Ammon's horn (tissue), 1 donor: ENCODE measurements at regions not wholly inside any gene's neighbourhood (a gene's known extent, or its start where the extent isn't known, plus 50 kb on each side); places are given as distances from the start of the nearest gene placed in this dataset.
"Not testable (repeated sequence)": the region's sequence is repeated elsewhere in the genome, so short reads cannot be mapped to it uniquely, and the experiment has no call there.

Experiments
- DNase-seq: peaks from one replicate; pipeline ENCODE4 v3.0.0-alpha.2; 2016; ENCODE audit warnings: low spot score

DNA sequence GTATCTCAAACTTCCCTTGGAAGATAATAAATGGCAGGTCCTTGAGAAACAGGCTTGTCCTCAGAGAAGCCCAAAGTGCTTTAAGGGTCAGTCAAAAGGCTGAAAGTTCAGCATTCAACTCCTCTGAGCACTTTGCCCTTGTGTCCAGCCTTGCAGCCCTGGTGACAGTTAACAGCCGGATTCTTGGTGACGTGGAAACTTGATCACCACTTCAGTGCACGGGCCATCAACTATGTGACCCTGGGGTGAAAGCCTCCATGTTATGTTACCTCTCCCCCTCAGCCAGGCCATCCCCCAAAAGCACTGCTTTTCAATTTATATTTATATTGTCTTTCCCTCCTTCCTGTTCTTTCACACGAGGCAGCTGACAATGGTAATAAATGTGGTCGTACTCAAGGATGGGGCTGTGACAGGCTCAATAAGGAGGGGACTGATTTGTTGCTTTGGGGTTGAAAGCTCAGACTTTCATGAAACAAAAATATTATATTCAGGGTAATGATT is 164.0 kb upstream of the NRP1 start:
- DNase-seq = no peak

DNA sequence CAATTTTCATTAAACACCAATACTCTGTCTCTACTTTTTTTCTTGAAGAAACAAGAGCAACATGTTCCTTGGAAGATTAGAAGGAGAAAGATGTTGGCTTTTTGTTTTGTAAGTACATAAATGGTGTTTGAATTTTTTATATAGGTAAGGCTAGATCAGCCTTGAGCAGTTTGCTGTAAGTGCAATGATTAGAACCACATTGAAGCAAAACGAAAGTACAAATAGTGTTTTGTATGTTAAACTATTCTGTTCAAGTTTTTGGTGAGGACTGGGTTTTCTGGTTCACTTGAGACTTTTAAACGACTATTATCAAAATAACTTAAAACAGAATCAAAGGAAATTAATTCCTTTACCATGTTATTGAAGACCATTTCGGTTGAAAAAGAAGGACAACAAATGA is 162.9 kb upstream of the NRP1 start:
- no peak for DNase-seq

DNA sequence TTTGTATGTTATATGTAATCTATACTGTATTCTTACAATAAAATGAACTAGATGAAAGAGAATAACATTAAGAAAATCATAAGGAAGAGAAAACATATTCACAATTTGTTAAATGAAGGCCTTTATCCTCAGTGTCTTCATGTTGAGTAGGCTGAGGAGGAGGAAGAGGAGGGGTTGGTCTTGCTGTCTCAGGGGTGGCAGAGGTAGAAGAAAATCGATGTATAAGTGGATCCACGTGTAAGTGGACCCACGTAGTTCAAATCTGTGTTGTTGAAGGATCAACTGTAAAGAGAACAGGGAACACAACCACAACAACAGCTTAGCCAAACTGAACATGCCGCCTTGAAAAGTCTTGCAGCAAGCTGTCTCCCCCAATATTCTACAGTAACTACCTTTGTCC is 161.6 kb upstream of the NRP1 start:
- no peak for DNase-seq

DNA sequence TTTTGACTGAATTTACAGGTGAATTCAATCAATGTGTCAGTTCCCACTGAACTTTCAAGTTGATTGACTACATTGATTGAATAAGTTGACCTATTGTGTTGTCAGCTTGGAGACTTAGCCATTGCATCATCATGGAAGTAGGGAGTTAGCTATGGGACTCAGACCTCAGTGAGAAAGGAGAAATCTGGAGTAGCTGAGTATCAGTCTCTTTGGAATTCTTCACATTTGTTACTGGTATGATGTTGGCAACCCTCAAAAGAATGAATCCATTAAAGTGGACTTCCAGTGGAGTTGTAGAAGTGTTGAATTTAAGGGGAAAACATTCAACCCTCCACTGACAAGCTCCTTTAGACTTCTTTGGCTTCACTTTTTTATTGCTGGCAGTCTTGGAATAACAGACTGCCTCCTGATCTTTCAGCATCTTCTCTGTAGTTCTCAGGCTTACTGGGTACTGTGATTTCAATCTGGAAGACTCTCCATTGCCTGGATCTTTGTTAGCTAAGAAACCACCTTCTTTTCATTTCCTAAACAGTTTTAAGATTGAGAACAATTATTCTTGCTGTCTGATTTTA is 160.3 kb upstream of the NRP1 start:
- no peak for DNase-seq

DNA sequence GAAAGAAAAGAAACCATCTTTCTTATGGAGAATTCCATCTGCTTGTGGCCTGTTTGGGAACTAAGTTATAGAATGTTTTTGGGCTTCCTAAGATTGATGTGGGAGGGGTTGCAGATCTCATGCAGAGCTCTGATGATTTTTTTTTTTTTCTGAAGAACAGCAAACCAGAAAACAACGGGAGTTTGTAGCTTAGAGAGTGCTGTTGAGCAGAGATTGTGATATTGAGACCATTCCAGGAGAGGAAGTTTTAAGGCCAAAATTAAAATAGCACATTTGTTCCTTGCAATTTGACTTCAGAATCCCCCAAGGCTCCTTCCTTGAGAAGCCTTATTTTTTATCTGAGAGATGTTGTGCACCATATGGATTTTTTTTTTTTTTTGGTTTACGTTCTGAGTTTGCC is 159.5 kb upstream of the NRP1 start:
- DNase-seq = no peak

DNA sequence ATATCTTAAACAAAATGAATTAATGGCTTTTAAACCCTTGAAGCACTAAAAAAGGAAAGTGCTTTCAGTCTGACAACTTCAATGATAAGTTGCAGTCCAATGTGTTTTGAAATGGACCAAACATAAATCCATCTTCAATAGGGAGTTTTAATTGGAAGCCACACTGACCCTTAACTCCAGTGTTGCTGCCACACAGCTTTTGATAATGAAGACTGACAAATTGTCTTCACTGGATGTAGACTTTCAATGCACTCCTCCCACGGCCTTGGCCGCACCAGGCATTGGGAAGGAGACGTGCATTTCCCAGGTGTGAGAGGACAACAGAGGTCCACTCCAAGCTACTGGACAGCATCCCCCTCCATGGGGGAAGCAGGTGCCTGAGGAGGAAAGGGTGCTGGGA is 159.0 kb upstream of the NRP1 start:
- no peak for DNase-seq

DNA sequence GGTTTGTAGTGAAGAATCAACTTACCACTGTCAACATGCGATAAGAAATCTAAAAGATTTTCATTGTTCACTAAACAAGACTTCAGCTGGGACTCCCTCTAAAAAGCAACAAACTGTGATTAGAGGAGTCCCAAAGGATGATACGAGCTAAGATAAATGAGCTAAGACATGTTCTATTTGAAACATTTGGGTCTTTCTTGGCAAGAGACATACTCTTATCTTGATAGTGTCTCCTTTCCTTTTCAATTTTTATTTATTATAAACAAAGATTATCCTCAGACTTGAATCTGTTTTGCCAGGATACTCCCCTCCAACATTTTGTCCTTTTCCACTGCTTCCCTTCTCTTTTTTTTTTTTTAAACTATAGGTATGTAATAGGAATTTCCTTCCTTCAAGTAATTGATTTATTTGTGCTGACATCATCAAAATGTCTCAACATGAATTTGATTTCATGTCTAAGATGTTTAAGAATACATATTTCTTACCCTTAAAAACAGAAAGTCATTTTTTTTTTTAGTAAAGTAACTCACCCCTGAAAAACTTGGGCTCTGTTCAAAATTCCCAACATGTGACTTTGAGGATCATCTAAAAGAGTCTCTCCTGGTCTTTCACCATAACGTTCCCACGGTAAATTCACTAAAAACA is 158.4 kb upstream of the NRP1 start:
- no peak for DNase-seq

DNA sequence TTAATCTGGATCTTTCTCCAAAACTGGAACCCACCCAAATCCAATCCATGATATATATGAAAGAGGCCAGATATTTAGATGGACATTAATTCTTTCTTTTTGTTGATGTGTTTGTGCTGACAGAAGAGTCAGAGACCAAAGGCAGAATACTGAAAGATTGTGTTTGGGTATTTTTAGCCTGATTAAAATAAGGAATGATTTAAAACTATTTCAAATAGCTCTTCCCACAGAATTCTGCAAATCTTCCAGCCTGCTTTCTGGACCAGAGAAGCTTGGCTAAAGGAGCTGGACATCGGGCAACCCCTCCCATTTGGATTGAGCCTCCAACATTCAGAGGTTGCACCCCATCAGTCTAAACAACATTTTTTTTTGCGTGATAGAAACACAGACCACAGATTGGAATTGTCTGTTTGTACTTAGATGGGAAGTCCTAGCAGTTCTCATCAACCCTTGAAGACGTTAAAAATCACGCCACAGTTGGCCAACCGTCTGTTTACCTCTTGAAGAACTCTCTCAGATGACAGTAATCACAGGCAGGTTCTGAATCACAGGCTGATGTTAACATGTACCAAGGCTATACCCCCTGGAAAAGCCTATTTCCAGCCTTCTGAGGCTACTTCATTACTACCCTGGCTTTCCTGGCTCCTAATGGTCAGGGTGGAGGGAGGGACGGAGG is 155.2 kb upstream of the NRP1 start:
- no peak for DNase-seq

DNA sequence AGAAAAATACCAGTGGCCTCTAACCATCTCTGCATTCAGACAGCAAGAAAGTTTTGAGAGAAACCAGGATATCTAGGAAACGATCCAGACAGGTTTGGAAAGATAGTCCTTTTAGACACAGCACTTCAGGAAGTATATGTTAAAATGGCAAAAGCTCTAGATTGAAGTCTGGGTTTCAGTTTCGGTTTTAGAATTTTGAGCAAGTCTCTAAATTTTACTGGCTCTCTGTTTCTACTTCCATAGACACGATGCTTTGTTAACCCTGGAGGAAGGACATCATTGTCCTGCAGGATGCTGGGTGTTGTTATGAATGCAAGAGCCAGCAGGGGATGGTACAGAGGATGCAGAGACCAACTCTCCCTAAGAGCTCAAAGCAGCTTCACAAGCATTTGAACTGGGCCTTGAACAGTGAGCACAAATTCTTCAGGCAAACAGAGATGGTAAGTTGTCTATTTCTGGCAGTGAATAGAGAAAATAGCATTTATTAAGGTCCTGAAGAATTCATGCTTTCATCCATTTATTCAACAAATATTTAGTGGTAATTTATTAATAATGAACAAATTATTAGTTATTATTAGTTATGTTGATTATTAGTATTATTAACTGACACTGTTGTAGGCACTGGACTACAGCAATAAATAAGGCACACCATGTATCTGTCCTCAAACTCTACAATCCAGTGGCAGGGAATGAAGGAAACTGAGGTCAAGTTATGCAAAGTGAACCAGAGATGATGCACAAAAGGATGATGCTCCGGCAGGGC is 152.7 kb upstream of the NRP1 start:
- DNase-seq = no peak

DNA sequence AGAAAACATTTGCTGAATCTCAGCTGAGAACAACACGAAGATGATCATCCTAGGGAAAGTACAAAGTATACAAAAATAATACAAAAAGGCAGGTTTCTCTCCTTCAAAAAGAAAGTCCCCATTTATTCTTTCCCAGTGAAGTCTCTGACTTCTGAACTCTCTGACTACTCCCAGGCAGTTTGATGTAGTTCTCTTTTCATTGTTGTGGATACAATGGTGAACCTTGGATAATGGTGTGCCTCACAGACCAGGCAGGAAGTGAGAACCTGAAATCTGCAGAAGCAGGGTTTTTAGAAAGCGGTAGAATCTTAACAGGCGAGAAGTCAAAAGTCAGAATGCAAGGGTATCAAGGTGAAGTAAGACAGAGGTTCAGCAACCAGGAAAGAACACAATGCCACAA is 150.8 kb upstream of the NRP1 start:
- no peak for DNase-seq

DNA sequence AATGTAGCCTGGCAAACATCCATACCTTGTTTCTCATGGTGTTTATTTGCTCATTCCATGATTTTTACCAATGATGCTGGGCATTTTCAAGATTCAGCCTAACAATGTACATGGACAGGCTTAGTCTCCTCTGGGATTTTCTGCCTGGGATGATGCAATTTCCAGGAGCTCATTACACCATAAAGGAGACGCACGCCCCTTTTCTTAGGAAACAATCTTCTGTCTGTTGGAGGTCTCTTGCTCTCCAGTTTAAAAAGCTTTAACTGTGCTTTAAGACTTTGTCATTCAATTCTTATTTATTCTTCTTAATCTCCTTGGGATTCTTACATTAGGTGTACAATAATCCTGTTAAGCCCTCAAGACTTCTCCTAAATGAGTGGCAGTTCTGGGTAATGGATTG is 150.3 kb upstream of the NRP1 start:
- no peak for DNase-seq

DNA sequence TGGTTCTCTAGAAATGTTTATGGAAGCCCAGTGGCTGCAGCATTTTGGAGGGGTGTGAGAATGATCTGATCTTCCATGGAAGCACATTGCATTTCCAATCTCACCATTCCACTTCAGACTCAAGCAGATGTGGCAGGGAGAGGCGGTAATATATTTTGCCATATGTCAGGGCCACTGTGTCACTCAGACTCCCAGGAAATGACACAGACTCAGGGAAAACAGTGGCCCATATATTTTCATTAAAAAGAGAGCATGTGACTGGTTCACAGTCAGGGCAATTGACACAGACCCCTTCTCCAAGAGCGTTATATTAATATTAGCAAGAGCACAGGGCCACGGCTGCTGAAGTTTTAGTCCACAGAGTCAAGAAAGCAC is 149.3 kb upstream of the NRP1 start:
- no peak for DNase-seq

DNA sequence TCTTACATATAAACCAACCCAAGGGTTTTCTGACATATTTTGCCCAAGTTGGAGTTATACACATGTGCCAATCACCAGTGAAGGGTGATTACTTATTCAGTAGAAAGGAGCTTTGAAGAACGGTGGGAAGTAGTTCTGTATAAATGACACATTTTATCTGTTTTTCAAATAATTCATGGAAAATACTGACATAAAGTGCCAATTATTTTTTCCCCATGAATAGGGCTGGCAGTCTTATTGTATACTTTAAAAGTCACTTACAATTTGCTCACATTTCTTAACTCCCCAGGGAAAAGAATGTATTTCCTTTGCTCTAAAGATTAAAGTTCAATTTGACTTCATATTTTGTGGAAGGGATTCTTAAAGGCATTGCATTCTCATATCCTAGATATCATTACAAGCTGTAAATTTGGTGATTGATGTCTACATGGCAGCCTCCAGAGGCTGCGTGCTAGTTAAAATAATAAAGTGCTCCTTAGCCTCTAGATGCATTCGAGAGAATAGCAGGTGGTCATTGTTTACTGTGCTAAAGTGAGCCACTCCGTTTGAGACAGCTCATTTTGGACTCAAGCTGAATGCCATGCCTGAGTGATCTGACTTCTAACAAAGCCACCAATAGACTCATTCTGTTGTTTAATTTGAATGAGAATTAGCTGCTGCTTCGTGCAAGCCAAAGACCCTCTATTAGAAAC is 148.8 kb upstream of the NRP1 start:
- DNase-seq = no peak

DNA sequence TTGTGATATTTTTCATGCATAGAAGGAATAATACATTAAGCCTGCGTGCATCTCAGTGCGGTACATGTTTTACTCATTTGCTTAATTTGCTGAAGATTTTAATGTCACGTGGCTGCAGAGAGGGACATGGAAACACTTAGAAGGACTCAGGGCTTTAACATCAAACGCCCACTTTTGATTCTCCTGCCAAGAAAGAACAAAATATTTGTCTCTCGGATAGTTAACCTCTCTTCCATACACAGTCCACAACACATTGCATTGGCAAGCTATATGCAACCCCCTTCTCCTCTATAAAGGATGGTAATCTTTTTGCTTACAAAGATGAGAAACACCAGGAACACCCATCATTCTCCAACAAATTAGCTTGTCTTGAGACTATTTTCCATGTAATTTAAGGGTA is 148.0 kb upstream of the NRP1 start:
- DNase-seq = no peak

DNA sequence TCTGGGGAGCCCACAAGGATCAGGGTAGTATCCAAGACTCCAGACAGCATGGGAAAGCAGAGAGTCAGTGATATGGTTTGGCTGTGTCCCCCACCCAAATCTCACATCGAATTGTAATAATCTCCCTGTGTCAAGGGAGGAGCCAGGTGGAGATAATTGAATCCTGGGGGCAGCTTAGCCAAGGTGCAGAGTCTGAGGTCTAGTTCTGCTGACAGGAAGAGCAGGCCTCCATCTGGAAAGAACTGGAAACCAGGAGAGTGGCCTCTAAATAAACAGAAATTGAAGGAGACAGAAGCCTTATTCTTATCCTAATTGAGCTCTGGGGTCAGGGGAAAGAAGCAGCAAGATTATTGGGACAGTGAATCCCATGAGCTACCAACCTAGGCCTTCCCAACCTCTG is 146.7 kb upstream of the NRP1 start:
- DNase-seq = no peak

DNA sequence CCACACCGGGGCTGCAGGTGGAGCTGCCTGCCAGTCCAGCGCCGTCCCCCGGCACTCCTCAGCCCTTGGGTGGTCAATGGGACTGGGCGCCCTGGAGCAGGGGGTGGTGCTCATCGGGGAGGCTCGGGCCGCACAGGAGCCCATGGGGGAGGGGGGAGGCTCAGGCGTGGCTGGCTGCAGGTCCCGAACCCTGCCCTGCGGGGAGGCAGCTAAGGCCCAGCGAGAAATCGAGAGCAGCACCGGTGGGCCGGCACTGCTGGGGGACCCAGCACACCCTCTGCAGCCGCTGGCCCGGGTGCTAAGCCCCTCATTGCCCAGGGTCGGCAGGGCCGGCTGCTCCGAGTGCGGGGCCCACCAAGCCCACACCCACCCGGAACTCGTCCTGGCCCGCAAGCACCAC is 145.9 kb upstream of the NRP1 start:
- not testable (repeated sequence) for DNase-seq

DNA sequence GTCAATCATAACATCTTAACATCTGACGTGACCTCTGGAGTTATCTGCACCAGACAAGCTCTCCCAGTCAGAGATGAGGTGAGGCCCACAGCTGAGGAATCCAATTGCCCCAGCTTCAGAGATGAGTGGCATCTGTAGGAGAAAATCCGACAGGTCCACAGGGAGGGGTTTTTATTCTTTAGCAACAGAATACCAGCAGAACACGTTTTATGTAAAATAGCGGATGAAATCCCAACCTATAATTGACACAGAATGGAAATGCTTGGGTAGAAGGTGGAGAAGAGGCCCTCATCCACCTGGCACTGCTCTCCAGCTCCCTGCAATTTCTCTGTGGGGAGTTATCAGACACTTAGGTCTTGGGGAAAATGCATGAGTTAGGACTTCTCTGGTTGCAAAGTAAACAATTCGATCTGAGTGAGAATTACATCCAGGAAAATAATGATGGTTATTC is 144.2 kb upstream of the NRP1 start:
- no peak for DNase-seq

DNA sequence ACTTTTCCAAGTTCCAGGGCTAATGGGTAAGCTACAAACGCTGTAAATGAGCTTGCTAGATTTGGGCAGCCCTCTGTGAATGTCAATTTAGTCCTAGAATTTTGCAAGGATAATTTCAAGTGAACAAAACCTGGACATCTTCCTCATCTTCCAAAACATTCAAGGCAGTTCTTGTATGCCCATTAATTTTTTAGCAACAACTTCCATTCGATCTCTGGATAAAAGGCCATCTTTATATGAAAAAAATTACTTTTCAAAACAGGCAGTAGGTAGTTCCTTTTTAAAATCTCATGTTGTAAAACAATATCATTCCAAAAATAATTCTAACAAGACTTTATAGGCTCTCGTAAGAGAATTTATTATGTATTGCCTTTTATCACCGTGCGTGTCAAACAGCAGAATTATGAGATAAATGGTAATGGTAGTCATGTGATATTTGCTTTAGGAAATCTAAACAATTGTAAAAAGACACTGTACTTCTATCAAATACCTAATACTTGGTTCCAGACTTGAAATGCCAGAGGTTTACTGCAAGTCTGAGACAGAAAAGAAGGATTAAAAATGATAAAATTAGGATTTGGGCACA is 143.7 kb upstream of the NRP1 start:
- DNase-seq = no peak

DNA sequence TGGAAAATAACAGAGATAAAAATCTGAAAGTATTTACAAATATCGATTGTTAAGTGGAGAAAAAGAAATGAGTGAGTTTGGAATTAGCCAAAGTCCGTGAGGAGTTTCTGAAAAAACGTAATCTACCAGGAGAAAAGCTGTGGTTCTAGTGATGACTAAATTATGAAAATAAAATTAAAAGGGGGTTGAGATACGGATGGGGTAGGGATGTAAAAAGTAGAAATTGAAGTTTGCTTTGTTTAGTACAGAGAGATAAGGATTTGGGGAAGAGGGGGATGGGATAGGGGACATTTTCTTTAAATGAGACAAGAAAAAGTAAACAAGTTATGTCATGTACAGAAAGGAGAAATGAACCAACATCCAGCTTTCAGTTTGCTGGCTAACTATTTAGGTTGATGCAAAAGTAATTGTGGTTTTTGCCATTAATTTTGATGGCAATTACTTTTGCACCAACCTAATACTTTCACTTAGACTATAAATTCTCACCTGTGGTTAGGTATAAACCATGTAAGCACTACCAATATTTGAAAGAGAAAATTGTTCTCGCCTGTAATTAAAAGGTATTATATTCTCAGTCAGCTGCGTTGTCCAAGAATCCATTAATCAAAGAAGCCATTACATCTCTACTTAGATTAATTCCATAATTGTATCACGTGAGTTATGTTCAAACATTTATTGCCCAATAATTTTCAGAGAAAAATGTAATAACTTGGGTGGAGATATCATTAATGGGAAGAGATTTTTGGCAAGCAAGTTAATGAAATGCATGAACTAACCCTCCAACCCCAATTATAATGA is 143.0 kb upstream of the NRP1 start:
- DNase-seq = no peak

DNA sequence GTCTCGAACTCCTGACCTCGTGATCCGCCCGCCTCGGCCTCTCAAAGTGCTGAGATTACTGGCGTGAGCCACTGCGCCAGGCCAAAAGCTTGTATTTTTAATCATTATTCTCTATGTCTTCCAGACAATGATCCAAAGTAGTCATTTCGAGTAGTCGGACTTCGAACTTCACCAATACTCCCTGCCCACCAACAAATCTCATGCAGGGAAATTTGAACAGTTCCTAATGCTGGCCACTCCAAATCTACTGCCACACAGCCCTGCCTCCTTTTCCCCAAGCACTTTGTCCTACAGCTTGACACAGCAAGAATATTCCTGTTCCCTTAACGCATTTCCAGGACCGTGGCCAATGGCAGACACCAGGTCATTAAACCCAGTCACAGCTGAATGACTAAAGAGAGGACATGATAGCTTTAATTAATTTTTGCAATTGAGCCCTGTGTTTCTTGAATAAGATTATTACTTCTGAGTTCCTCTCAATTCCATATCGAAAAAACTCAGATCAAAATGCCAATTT is 142.3 kb upstream of the NRP1 start:
- DNase-seq = peak; percentile 33

DNA sequence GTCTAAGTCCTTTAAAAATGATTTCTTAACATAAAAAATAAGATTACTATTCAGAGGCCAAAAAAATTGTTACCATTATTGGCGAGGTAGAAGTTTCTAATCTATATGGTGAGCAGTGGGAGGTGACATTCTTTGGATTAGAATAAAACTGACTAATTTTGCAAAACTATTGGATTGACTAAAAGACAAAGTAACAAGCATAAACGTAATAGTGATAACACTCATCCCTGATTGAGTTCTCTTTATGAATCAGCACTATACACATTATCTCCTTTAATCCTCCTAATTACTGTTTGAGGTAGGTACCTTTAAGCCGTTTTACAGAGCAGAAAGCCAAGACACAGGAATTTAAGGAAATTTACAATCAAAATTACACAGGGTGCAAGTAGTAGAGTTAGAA is 139.2 kb upstream of the NRP1 start:
- no peak for DNase-seq
